SK-N-SH treated with all-trans-retinoic acid at 6 μM for 48 hours (cell line): ENCODE measurements at regions not wholly inside any gene's neighbourhood (a gene's known extent, or its start where the extent isn't known, plus 50 kb on each side); places are given as distances from the start of the nearest gene placed in this dataset.

Experiments
- RARB ChIP-seq: fragments of 250-450 bp; sonication (Bioruptor Pico); IDR thresholded peaks from 2 replicates; pipeline ENCODE4 v1.8.0; 2021; ENCODE audit warnings: mild to moderate bottlenecking, moderate library complexity
- TCF4 ChIP-seq: fragments of 250-450 bp; sonication (Bioruptor Pico); IDR thresholded peaks from 2 replicates; pipeline ENCODE4 v1.8.0; 2021; ENCODE audit warnings: mild to moderate bottlenecking, moderate library complexity, borderline replicate concordance
- ZNF70 ChIP-seq: fragments of 450-650 bp; formaldehyde crosslinking; IDR thresholded peaks from 2 replicates; pipeline ENCODE4 v1.5.0; 2020; ENCODE audit warnings: mild to moderate bottlenecking, moderate library complexity
- TF ChIP-seq, protein P1 (sequence below): fragments of 250-450 bp; sonication (Bioruptor Pico); IDR thresholded peaks from 2 replicates; pipeline ENCODE4 v1.8.0; 2021; ENCODE audit warnings: low read depth, mild to moderate bottlenecking, moderate library complexity, borderline replicate concordance
- TF ChIP-seq, protein P2 (sequence below): fragments of 250-450 bp; sonication (Bioruptor Pico); IDR thresholded peaks from 2 replicates; pipeline ENCODE4 v1.8.0; 2020; ENCODE audit warnings: mild to moderate bottlenecking, moderate library complexity, borderline replicate concordance
- TF ChIP-seq, protein P3 (sequence below): fragments of 250-450 bp; sonication (Bioruptor Pico); IDR thresholded peaks from 2 replicates; pipeline ENCODE4 v1.5.1; 2020; ENCODE audit warnings: low read depth, mild to moderate bottlenecking, moderate library complexity

DNA sequence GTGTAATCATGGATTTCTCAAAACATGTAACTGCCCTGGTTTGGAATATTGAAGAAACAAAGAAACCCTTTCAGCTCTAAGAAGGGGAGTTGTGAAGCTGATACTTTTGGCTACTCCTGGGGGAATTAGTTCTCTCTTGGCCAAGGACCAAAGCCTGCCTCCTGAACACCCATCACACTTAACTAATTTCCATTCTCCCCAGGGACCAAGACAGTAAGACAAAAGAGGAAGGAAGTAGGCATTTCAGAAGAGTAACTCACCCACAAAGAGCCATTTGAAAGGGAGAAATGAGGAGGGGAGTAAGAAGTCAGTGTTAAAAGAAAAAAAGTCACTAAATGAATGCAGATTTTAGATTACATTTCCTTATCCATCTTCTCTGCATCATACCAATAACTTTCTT, 328.0 kb upstream of the SOX2 start:
- TF ChIP-seq TCF4 (CRISPR knock-in tag) = no peak
- TF ChIP-seq ZNF70 (CRISPR knock-in tag) = no peak
- TF ChIP-seq, protein P1, sequence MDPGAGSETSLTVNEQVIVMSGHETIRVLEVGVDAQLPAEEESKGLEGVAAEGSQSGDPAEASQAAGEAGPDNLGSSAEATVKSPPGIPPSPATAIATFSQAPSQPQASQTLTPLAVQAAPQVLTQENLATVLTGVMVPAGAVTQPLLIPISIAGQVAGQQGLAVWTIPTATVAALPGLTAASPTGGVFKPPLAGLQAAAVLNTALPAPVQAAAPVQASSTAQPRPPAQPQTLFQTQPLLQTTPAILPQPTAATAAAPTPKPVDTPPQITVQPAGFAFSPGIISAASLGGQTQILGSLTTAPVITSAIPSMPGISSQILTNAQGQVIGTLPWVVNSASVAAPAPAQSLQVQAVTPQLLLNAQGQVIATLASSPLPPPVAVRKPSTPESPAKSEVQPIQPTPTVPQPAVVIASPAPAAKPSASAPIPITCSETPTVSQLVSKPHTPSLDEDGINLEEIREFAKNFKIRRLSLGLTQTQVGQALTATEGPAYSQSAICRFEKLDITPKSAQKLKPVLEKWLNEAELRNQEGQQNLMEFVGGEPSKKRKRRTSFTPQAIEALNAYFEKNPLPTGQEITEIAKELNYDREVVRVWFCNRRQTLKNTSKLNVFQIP (CRISPR knock-in tag) = no peak
- TF ChIP-seq RARB (CRISPR knock-in tag) = no peak
- TF ChIP-seq, protein P2, sequence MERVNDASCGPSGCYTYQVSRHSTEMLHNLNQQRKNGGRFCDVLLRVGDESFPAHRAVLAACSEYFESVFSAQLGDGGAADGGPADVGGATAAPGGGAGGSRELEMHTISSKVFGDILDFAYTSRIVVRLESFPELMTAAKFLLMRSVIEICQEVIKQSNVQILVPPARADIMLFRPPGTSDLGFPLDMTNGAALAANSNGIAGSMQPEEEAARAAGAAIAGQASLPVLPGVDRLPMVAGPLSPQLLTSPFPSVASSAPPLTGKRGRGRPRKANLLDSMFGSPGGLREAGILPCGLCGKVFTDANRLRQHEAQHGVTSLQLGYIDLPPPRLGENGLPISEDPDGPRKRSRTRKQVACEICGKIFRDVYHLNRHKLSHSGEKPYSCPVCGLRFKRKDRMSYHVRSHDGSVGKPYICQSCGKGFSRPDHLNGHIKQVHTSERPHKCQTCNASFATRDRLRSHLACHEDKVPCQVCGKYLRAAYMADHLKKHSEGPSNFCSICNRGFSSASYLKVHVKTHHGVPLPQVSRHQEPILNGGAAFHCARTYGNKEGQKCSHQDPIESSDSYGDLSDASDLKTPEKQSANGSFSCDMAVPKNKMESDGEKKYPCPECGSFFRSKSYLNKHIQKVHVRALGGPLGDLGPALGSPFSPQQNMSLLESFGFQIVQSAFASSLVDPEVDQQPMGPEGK (CRISPR knock-in tag) = no peak
- TF ChIP-seq, protein P3, sequence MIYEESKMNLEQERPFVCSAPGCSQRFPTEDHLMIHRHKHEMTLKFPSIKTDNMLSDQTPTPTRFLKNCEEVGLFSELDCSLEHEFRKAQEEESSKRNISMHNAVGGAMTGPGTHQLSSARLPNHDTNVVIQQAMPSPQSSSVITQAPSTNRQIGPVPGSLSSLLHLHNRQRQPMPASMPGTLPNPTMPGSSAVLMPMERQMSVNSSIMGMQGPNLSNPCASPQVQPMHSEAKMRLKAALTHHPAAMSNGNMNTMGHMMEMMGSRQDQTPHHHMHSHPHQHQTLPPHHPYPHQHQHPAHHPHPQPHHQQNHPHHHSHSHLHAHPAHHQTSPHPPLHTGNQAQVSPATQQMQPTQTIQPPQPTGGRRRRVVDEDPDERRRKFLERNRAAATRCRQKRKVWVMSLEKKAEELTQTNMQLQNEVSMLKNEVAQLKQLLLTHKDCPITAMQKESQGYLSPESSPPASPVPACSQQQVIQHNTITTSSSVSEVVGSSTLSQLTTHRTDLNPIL = no peak
